ENCODE measurements at regions not wholly inside any gene's neighbourhood (a gene's known extent, or its start where the extent isn't known, plus 50 kb on each side); places are given as distances from the start of the nearest gene placed in this dataset.

DNA sequence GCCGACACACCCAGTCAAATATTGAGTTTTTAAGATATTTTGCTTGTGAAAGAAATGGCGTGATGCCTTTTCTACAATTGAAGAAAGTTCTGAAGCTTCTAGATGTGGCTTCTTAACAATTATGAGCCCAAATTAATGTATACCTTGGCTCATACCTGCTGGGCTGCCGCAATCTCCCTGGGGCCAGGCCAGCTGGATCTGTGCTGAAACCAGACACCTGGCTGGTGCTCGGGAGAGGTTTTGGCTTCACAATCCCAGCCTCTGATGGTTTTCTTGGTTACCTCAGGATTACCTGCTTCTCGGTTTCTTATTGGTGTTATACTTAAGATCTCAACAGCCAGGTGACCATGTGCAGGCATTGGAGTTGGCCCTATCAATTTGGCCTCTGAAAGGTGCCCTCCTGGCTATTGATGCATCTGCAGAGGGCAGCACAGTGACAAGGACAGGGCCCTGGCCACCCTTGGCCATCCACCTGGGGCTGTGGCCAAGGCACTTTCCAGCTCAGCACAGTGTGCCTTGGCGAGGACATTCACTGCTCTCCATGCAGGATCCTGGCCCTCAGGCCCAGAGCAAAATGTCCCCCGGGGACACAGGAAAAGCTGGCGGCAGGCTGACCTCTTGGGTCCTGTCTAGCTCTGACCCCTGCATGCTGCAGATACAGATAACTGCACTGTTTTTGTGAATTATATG, 305.0 kb downstream of the ZNF536 start:
- no peak for DNase-seq (ENCODE audit: low read depth, low spot score)
- no peak overlapping the region for H3K4me3 ChIP-seq (ENCODE audit: low read depth, low read length)
- in situ Hi-C loops (cut with HindIII; ENCODE audit: low sequenced_read_pairs): no loop called here
- TF ChIP-seq, protein P1, sequence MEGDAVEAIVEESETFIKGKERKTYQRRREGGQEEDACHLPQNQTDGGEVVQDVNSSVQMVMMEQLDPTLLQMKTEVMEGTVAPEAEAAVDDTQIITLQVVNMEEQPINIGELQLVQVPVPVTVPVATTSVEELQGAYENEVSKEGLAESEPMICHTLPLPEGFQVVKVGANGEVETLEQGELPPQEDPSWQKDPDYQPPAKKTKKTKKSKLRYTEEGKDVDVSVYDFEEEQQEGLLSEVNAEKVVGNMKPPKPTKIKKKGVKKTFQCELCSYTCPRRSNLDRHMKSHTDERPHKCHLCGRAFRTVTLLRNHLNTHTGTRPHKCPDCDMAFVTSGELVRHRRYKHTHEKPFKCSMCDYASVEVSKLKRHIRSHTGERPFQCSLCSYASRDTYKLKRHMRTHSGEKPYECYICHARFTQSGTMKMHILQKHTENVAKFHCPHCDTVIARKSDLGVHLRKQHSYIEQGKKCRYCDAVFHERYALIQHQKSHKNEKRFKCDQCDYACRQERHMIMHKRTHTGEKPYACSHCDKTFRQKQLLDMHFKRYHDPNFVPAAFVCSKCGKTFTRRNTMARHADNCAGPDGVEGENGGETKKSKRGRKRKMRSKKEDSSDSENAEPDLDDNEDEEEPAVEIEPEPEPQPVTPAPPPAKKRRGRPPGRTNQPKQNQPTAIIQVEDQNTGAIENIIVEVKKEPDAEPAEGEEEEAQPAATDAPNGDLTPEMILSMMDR (IDR thresholded peaks at IDR 0.05; ENCODE audit: low read depth, low read length): no peak

DNA sequence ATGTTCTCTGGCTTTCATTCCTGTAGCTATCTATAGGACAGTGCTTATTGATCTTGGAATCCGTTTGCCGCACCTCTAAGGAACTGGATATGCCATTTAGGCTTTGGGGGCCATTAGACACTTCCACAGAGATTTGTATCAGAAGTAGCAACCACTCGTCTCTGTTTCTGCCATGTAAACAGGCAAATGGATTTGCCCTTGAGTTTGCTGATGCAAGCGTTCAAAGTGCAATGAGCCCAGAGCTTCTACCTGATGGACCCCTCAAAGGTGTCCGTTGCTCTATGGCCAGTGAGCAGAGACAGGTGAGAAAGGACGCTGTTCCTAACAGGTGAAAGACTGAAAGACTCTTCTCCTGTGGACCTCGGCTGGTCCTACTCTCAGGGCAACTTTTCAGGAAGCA, 302.9 kb downstream of the ZNF536 start:
- H3K4me3 ChIP-seq (ENCODE audit: low read depth, low read length): no peak overlapping the region
- in situ Hi-C loops (cut with HindIII; ENCODE audit: low sequenced_read_pairs): no loop called here
- DNase-seq (ENCODE audit: low read depth, low spot score): no peak
- TF ChIP-seq, protein P1 (IDR thresholded peaks at IDR 0.05; ENCODE audit: low read depth, low read length): no peak

DNA sequence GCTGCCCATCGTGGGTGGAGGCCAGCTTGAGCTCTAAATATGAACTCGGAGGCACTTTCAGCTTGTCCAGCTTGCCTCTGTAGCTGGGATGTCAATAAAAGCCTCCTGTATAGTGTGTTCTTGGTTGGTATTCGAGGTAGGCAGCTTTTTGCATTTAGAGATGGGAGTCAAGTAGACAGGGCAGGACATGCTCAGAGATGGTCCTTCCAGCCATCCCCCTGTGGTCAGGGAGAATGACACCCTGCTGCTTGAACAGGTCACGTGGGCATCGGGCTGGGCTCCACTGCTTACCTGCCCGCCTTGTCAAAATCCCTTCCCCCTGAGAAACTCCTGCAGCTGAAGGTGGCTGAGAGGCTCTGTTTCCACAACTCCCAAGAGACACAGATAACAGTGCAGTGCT, 302.5 kb downstream of the ZNF536 start:
- in situ Hi-C loops (cut with HindIII; ENCODE audit: low sequenced_read_pairs): no loop called here
- DNase-seq (ENCODE audit: low read depth, low spot score): no peak

DNA sequence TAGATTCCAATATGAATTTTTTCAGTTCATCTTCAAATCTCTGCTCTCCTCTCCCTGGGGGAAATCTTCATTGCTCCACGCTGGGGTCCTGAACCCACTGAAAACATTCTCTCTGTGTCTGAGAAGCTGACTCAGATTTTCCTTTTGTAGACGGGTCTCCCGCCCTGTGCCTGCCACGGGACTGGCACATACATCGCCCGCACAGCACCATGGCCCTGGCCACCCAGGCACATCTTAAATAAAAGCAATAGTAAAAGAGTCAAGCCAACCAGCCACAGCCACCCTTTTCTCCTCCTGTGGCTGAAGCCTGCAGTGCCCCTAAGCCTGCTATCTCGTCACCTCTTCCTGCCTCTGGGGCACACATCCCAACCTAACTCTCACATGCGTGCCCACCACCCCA, 301.2 kb downstream of the ZNF536 start:
- DNase-seq (ENCODE audit: low read depth, low spot score): no peak
- in situ Hi-C loops (cut with HindIII; ENCODE audit: low sequenced_read_pairs): no loop called here
- TF ChIP-seq, protein P1 (IDR thresholded peaks at IDR 0.05; ENCODE audit: low read depth, low read length): no peak
- no peak overlapping the region for H3K4me3 ChIP-seq (ENCODE audit: low read depth, low read length)

More for the DNA sequence above, 302.5 kb downstream of the ZNF536 start:
- TF ChIP-seq, protein P1 (IDR thresholded peaks at IDR 0.05; ENCODE audit: low read depth, low read length): no peak
- no peak overlapping the region for H3K4me3 ChIP-seq (ENCODE audit: low read depth, low read length)

DNA sequence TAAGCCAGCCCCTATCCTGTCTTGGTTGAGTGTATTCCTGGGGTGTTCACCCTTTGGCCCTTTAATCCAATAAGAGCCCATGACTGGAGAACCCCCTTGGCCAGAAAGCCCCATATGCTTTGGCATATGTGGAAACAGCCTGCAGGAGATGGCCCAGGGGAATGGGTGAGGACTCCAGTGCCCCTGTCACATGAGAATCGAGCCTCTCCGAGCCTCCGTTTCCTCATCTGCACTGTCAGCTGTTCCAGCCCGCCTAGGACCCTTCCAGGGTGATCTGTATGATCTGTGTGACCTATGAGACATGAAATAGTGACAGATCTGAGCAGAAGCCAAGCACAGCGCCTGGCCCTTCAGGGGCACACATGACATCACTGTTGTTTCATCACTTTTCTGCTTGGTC, 300.7 kb downstream of the ZNF536 start:
- TF ChIP-seq, protein P1 (IDR thresholded peaks at IDR 0.05; ENCODE audit: low read depth, low read length): no peak
- DNase-seq (ENCODE audit: low read depth, low spot score): no peak
- in situ Hi-C loops (cut with HindIII; ENCODE audit: low sequenced_read_pairs): no loop called here

DNA sequence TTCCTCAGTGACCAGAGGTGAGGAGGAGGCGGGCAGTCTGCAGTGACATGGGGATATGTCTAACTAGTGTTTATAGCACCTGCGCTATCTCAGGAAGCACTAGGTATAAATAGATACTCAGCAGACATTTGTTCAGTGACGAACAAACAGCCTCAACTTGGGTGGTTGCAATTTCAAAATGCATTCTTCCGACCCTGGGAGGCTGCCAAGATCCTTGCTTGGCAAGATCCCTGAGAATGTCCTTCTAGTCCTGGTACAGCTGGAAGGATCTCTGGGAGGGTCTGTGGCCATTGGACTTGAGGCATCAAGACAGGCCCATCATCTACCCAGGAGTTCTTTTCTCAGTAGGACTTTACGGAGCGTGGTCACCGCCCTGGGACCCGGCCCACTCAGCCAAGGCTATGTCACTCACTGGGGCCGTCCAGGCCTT, 299.5 kb downstream of the ZNF536 start:
- TF ChIP-seq, protein P1 (IDR thresholded peaks at IDR 0.05; ENCODE audit: low read depth, low read length): no peak
- no peak overlapping the region for H3K4me3 ChIP-seq (ENCODE audit: low read depth, low read length)
- in situ Hi-C loops (cut with HindIII; ENCODE audit: low sequenced_read_pairs): no loop called here
- DNase-seq (ENCODE audit: low read depth, low spot score): no peak

More for the DNA sequence above, 300.7 kb downstream of the ZNF536 start:
- H3K4me3 ChIP-seq (ENCODE audit: low read depth, low read length): no peak overlapping the region

DNA sequence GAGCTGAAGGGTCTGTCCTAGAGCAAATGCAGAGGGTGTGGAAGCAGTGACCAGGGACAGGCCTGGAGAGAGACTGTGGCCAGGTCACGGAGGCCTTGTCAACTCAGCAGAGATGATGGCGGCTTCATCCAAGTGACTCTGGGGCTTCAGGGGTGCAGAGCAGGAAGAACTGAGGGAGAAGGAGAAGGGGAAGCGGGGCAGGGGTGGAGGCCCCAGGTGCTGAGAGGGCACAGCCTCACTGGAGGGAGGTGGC, 299.1 kb downstream of the ZNF536 start:
- TF ChIP-seq, protein P1 (IDR thresholded peaks at IDR 0.05; ENCODE audit: low read depth, low read length): no peak
- DNase-seq (ENCODE audit: low read depth, low spot score): no peak
- no peak overlapping the region for H3K4me3 ChIP-seq (ENCODE audit: low read depth, low read length)
- in situ Hi-C loops (cut with HindIII; ENCODE audit: low sequenced_read_pairs): no loop called here

All from astrocyte of the spinal cord (primary cell).